ENCODE measurements at regions not wholly inside any gene's neighbourhood (a gene's known extent, or its start where the extent isn't known, plus 50 kb on each side); places are given as distances from the start of the nearest gene placed in this dataset.

DNA sequence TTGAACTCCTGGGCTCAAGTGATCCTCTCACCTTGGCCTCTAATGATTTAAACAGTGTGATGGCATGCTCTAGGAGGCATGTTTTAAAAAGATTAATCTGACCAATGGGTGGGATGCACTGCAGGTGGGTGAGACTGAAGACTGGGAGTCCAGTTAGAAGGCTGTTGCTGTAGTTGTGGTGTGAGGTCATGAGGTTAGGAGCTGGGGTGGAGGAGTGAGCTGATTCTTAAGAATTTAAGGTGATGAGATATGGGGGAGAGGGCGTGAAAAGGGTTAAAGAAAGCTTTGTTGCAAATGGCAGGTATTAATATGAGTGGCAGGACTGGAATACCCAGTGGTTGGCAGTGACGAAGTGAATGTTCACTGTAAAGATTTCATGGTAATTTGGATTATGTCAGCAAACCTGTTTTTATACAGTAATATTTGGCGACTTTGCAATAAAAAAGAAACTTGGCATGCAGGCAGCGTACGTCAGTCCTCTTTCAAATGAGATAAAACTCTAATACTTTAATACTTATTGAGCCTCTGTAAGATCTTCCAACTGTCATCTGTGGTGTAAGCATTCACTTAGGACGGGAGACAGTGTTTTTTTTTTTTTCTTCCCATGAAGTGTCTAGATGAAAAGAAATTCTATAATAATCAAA is 72.8 kb upstream of the MTPN start:
- TF ChIP-seq CTCF (IDR thresholded peaks at IDR 0.05; ENCODE audit: insufficient read depth, low read depth, low read length) = no peak
- no peak for TF ChIP-seq EZH2 (IDR thresholded peaks at IDR 0.05; ENCODE audit: insufficient read depth, low read length)
